HEK293T (cell line): ENCODE measurements at regions not wholly inside any gene's neighbourhood (a gene's known extent, or its start where the extent isn't known, plus 50 kb on each side); places are given as distances from the start of the nearest gene placed in this dataset.

Source experiments
- CTCF ChIA-PET: fragments of 350-600 bp; formaldehyde crosslinking; extraction: SDS; loops from one replicate; lab custom pipeline; 2021; ENCODE audit warnings: antibody characterized with exemption, inconsistent platforms; lab: Yijun Ruan, JAX
- POLR2A ChIA-PET: fragments of 350-600 bp; formaldehyde crosslinking; extraction: SDS; loops from one replicate; lab custom pipeline; 2020; ENCODE audit warnings: antibody characterized with exemption, inconsistent platforms; lab: Yijun Ruan, JAX
- DNase-seq: peaks from one replicate; pipeline ENCODE4 v3.0.0; 2012; ENCODE audit warnings: mixed read lengths; ENCODE audit errors: extremely low spot score
- ARNT ChIP-seq: fragments of 450-650 bp; IDR thresholded peaks from 2 replicates; pipeline ENCODE4 v1.6.1; 2017; ENCODE audit warnings: mild to moderate bottlenecking
- BHLHE40 ChIP-seq: fragments of 450-650 bp; IDR thresholded peaks from 2 replicates; pipeline ENCODE4 v1.6.1; 2016; ENCODE audit warnings: mild to moderate bottlenecking, moderate library complexity, borderline replicate concordance
- CTBP1 ChIP-seq: fragments of 450-650 bp; IDR thresholded peaks from 2 replicates; pipeline ENCODE4 v1.6.1; 2016; ENCODE audit warnings: borderline replicate concordance
- ELF4 ChIP-seq: fragments of 450-650 bp; IDR thresholded peaks from 2 replicates; pipeline ENCODE4 v1.6.1; 2017; ENCODE audit warnings: antibody characterized with exemption
- FOXA1 ChIP-seq: fragments of 450-650 bp; IDR thresholded peaks from 2 replicates; pipeline ENCODE4 v1.6.1; 2016; ENCODE audit warnings: mild to moderate bottlenecking
- FOXK2 ChIP-seq: fragments of 450-650 bp; IDR thresholded peaks from 2 replicates; pipeline ENCODE4 v1.6.1; 2016; ENCODE audit warnings: mild to moderate bottlenecking
- FOXM1 ChIP-seq: fragments of 450-650 bp; IDR thresholded peaks from 2 replicates; pipeline ENCODE4 v1.6.1; 2017; ENCODE audit warnings: mild to moderate bottlenecking, borderline replicate concordance
- HDGF ChIP-seq: fragments of 450-650 bp; IDR thresholded peaks from 2 replicates; pipeline ENCODE4 v1.6.1; 2017; ENCODE audit warnings: antibody characterized with exemption, borderline replicate concordance
- L3MBTL2 ChIP-seq: fragments of 450-650 bp; conservative IDR thresholded peaks from 2 replicates; pipeline ENCODE4 v1.6.1; 2016; ENCODE audit warnings: mild to moderate bottlenecking
- LEF1 ChIP-seq: fragments of 450-650 bp; IDR thresholded peaks from 2 replicates; pipeline ENCODE4 v1.6.1; 2017; ENCODE audit warnings: mild to moderate bottlenecking, borderline replicate concordance
- NFRKB ChIP-seq: fragments of 450-650 bp; IDR thresholded peaks from 2 replicates; pipeline ENCODE4 v1.6.1; 2016; ENCODE audit warnings: mild to moderate bottlenecking, moderate library complexity
- PKNOX1 ChIP-seq: fragments of 450-650 bp; IDR thresholded peaks from 2 replicates; pipeline ENCODE4 v1.6.1; 2016
- SP1 ChIP-seq: fragments of 450-650 bp; IDR thresholded peaks from 2 replicates; pipeline ENCODE4 v1.6.1; 2017
- SUZ12 ChIP-seq: fragments of 450-650 bp; IDR thresholded peaks from 2 replicates; pipeline ENCODE4 v1.6.1; 2016; ENCODE audit warnings: mild to moderate bottlenecking
- TARDBP ChIP-seq: fragments of 450-650 bp; IDR thresholded peaks from 2 replicates; pipeline ENCODE4 v1.6.1; 2016
- ZNF384 ChIP-seq: fragments of 450-650 bp; IDR thresholded peaks from 2 replicates; pipeline ENCODE4 v1.6.1; 2016

DNA sequence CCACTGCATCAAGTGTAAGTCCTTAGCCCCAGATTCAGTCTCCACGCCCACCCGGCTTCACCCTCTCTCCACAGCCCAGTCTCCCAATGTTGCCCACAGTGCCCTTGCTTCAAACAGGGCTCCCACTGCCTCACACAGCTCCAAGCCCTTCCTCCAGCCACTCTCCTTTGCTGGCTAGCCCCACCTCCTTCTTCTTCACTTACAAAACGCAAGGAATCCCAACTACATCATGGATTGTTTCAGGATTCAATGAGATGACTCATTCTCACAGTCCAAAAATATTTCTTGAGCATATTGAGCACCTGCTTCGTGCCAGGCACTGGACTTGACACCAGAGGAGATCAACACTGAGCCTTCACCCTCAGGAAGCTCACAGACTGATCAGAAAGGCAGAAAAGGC is 533.5 kb downstream of the BUD13 start:
- ChIA-PET CTCF (no interaction called here), POLR2A (no interaction called here)
- TF ChIP-seq FOXM1 (no peak), L3MBTL2 (no peak), SUZ12 (no peak), PKNOX1 (no peak), ELF4 (no peak), HDGF (no peak), NFRKB (no peak), CTBP1 (no peak), ZNF384 (no peak), LEF1 (no peak), TARDBP (no peak), FOXK2 (no peak), ARNT (no peak), SP1 (no peak), BHLHE40 (no peak)
- DNase-seq = no peak

DNA sequence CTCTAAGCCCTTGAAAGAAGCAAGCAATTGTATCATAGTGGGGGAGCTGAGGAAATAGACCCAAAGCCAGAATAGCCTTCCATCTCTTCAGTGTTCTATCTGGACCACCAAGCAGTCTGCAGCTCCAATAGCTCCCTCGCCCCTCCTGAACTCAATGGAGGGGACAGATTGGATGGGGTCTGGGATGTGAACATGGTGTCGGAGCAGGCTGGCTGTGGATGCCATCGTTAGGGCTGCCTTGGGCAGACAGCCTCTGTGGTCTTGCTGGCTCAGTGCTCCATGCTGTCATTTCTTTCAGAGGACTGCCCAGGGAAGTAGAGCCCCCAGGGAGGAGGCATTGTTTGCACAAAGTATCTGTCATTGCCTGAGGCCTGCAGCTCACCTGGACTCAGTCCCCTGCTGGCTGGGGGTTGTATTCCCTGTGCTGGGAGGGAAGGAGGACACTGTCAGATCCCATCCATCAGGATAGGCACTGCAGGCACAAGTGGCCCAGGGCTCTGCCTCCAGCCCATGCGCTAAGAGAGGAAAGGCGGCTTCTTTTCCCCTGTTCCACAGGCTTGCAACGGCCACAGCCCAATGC is 537.7 kb downstream of the BUD13 start:
- ChIA-PET CTCF (interaction anchor here (1.1 kb wide), 1 partner anchor 9 kb away, joined by 4 read pairs; no protein-coding TSS in a partner anchor), POLR2A (no interaction called here)
- no peak for TF ChIP-seq FOXK2
- TF ChIP-seq SP1 = no peak
- TF ChIP-seq PKNOX1 = no peak
- TF ChIP-seq LEF1 = no peak
- TF ChIP-seq CTBP1 = no peak
- no peak for TF ChIP-seq L3MBTL2
- no peak for TF ChIP-seq BHLHE40
- TF ChIP-seq TARDBP = no peak
- TF ChIP-seq SUZ12 = no peak
- no peak for TF ChIP-seq NFRKB
- TF ChIP-seq FOXA1 = no peak
- TF ChIP-seq FOXM1 = no peak
- TF ChIP-seq ARNT = no peak
- no peak for DNase-seq

GRCh38 chr11:116233561-116233960 is 539.2 kb downstream of the BUD13 start:
- ChIA-PET CTCF (interaction anchor here (1.2 kb wide), 1 partner anchor 17 kb away, joined by 3 read pairs; no protein-coding TSS in a partner anchor), POLR2A (no interaction called here)
- TF ChIP-seq FOXA1 (no peak), NFRKB (no peak), BHLHE40 (no peak), SUZ12 (no peak), PKNOX1 (no peak), HDGF (no peak), TARDBP (no peak), ELF4 (no peak), ARNT (no peak), FOXK2 (no peak)
- DNase-seq = no peak

- TF ChIP-seq SUZ12 (no peak), SP1 (no peak), NFRKB (no peak), TARDBP (no peak), FOXK2 (no peak), ZNF384 (no peak), LEF1 (no peak), ARNT (no peak), CTBP1 (no peak), BHLHE40 (no peak), FOXA1 (no peak), HDGF (no peak), PKNOX1 (no peak), FOXM1 (no peak), L3MBTL2 (no peak), ELF4 (no peak)
- CTCF ChIA-PET = no interaction called here
- DNase-seq = peak; percentile 17
- POLR2A ChIA-PET = no interaction called here
These were observed 540.4 kb downstream of the BUD13 start for GRCh38 chr11:116232364-116232828.

DNA sequence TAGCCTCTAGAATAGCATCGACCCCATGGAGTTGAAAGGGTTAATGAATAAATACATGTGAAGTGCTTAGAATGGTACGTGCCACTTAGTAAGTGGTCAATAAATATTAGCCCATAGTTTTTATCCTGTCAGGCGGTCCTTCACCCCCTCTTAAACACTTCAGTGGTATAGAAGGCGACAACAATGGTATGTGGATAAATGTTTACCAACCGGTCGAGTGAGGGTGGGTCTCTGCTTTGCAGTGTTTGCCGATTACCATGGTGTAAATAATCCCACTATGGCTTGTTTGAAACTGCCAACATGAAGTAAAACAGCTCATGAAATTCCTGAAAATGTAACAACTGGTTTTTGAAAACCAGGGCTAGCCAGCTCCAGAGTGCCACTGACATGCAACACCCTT is 541.2 kb downstream of the BUD13 start:
- no peak for DNase-seq
- POLR2A ChIA-PET = no interaction called here
- TF ChIP-seq LEF1 (no peak), NFRKB (no peak), HDGF (no peak), BHLHE40 (no peak), SUZ12 (no peak), L3MBTL2 (no peak), FOXK2 (no peak), ZNF384 (no peak), PKNOX1 (no peak), FOXA1 (no peak), CTBP1 (no peak), FOXM1 (no peak), ELF4 (no peak), ARNT (no peak), TARDBP (no peak), SP1 (no peak)
- CTCF ChIA-PET = no interaction called here
